Retinal pigment epithelial cell (primary cell): ENCODE measurements at regions not wholly inside any gene's neighbourhood (a gene's known extent, or its start where the extent isn't known, plus 50 kb on each side); places are given as distances from the start of the nearest gene placed in this dataset.

Experiments
- DNase-seq: peaks from one replicate; pipeline ENCODE4 v3.0.0-alpha.2; 2010; ENCODE audit warnings: low read depth
- H3K4me3 ChIP-seq: 2 replicates; pipeline ENCODE4 v1.5.1; 2011; ENCODE audit warnings: mild to moderate bottlenecking, low read length, control low read depth, moderate library complexity
- CTCF ChIP-seq: conservative IDR thresholded peaks from 2 replicates; pipeline ENCODE4 v1.5.1; 2011; ENCODE audit warnings: low read depth, low read length, control low read depth, inconsistent platforms

GRCh38 chr2:62413116-62413663 is 92.8 kb downstream of the TMEM17 start:
- no peak for TF ChIP-seq CTCF
- DNase-seq = no peak

GRCh38 chr2:62412347-62412742 is 93.7 kb downstream of the TMEM17 start:
- no peak overlapping the region for H3K4me3 ChIP-seq
- no peak for TF ChIP-seq CTCF
- no peak for DNase-seq

More at GRCh38 chr2:62413116-62413663, 92.8 kb downstream of the TMEM17 start:
- H3K4me3 ChIP-seq = no peak overlapping the region

- no peak for DNase-seq
- no peak for TF ChIP-seq CTCF
- H3K4me3 ChIP-seq = no peak overlapping the region
Observed at GRCh38 chr2:62410926-62411456, 95.0 kb downstream of the TMEM17 start.

GRCh38 chr2:62410015-62410453 is 96.0 kb downstream of the TMEM17 start:
- H3K4me3 ChIP-seq = no peak overlapping the region
- no peak for TF ChIP-seq CTCF
- DNase-seq = no peak

- DNase-seq = no peak
- no peak overlapping the region for H3K4me3 ChIP-seq
- TF ChIP-seq CTCF = no peak
Observed at GRCh38 chr2:62409442-62409841, 96.6 kb downstream of the TMEM17 start.

- no peak for DNase-seq
- no peak for TF ChIP-seq CTCF
- no peak overlapping the region for H3K4me3 ChIP-seq
Observed at GRCh38 chr2:62408241-62408677, 97.7 kb downstream of the TMEM17 start.

GRCh38 chr2:62407838-62408237 is 98.2 kb downstream of the TMEM17 start:
- TF ChIP-seq CTCF = no peak
- no peak for DNase-seq
- no peak overlapping the region for H3K4me3 ChIP-seq
